HG03354 (cell line): ENCODE measurements at regions not wholly inside any gene's neighbourhood (a gene's known extent, or its start where the extent isn't known, plus 50 kb on each side); places are given as distances from the start of the nearest gene placed in this dataset.

Experiments
- ATAC-seq: cut with Tn5 transposase; IDR thresholded peaks from one replicate; pipeline ENCODE4 v1.9.1; 2021; ENCODE audit warnings: mild to moderate bottlenecking; ENCODE audit not compliant: unreplicated experiment, poor library complexity, severe bottlenecking

DNA sequence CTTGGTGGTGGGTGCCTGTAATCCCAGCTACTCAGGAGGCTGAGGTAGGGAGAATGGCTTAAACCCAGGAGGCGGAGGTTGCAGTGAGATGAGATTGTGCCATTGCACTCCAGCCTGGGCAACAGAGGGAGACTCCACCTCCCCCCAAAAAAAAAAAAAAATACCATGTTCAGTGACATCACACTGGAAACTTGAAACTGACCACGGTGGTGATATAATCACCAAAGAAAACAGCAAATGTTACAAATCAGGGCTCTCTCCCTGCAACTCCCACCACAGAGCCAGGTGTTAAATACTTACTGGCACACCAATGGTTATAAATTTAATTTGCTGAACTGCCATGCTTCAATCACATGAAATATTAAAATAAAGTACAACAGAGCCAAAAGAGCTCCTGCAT, 81.4 kb downstream of the ZNF608 start:
- no peak for ATAC-seq

DNA sequence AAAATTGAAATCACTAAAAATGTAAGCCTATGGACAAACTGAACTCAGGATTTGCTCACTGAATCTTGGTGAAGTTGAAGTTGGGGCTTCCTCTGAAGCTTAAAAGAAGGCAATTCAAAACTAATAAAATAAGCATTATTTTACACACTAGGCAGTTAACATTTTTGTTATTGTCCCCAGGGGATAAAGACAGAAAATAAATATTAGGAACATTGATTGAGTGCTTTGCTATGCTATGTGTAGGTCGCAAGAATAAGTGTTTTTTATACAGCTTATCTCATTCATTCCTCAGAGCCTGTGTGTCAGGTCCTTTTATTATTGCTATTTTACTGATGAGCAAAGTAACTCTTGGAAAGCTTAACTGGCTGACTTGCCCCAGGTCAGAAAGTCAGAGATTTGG, 82.2 kb downstream of the ZNF608 start:
- ATAC-seq, result no peak

DNA sequence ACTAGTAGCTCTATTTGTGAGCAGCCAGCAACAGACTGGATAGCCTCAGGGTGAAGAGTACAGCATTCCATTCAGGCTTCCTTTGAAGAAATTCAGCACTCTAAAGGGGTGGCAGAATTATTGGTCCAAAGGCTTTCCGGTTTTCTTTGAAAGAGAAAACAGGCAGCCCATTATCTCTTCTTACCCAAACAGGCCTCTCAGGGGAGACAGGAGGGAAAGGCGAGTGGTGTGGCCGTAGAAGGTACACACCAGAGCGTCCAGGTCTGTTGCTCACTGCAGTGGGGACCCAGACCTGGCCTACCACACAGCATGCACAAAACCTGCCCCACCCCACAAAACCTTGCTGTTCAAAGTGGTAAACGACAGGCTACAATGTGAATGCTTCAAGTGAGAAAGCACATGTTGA, 83.3 kb downstream of the ZNF608 start:
- no peak for ATAC-seq

DNA sequence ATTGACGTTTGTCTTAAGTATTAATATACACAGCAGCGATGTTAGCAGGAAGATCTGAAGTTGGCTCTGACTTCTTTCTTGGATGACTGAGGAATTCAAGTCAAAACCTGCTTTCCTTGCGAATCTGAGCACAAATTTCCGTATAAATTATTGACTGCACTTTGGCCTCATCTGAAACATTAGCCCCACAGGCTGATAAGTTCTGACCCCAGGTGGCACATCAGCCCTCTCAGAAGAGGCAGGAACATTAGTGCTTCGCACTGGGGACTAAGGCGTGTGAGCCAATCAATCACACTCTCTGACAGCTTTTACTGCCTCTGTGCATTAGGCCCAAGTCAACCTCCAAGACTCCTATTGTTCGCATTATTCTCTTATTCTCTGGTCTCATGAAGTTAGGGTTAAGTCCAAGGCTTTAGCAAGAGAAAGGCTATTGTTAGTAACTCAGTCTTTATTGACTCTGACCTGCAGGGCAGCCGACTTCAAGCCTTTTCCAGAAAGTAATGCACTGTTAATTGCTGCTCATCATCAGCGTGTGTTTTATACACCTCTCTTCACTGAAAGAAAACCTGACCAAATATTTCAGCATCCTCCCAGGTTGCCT, 84.2 kb downstream of the ZNF608 start:
- no peak for ATAC-seq

DNA sequence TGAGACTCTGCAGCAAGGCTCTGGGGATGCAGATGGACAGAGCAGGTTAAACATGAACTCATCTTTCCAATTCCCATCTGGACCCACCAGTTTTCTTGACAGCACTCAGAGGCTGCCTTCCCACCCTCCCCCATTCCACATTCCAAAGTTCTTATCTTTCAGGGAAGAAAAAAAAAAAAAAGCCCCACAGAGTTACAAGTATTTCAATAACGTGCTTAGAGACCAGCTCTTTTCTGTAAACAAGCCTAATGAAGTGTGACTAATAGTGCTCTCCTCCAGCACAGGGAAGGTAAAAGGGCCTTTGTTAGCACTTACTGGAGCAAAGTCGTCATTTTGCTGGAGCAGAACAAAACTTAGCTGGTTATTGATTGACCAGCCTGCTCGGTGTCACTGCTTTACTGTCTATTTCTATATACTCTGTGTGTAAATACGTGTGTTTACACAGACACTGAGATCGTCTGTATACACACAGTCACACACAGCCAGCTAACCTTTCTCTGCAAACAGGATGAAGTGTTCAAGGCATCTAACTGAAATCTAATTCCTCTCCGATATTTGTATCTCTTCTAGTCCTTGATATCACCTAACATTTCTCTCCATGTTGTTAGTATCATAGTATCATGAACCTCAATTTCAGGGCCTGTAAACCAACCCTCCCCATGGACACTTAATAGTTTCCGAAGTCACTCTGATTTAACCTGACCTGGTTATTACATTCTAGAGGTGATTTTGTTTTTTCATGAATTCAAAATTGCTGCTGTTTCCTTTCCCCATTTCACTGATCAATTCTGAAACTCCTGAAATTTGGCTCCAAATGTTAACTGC, 84.9 kb downstream of the ZNF608 start:
- ATAC-seq, result no peak

DNA sequence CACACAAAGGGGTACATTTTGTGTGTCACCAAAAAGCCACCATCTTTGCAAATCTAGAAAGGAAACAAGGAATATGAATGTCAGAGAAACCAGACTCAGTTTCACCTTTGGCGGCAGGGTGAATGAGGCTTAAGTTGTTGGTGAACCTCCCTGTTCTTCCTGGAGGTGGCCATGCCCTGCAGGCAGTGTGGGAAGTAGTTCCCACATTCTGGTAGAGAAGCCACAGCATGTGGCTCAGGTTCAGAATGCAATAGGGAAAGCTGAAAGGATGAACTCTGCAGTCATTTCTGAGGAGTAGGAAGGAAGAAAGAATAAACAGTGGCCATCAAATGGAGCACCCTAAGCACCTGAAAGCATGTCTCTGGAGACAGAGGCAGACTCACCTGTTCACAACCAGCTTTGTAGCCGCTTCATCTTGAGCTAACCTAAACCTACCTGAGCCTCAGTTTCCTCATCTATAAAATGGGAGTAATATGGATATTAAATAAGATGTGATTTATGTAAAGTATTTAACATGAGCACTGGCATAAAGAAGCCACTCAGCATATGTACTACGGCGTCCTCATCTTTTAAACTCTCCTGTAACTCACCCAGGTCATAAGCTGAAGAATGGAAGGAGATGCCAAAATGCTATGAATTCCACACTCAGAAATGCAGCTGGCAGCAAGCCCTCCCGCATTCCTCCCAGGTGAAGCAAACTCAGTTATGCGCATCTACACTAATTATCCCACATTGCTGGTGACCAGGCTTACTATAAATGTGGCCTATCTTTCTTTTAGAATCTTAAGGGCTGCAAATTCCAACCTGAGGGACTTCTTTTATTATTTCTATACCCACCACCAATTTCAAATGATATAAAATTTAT, 86.0 kb downstream of the ZNF608 start:
- ATAC-seq, result no peak

DNA sequence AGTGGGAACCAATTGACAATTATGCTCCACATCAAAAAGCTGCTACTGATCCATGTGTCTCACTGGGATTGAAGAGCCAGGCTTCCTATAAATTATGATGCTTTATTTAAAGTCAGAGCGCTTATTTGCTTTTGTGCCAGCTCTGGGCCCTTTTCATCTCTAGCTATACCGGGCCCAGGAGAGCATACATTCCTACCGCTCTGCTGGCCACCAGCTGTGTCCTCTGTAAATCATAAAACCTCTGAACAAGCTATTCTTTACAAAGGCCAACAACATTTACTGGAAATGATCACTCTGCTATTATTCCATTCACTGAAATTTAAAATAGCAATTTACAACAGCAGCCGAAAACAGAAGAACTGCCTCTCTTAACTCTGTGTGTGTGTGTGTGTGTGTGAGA, 86.6 kb downstream of the ZNF608 start:
- no peak for ATAC-seq

DNA sequence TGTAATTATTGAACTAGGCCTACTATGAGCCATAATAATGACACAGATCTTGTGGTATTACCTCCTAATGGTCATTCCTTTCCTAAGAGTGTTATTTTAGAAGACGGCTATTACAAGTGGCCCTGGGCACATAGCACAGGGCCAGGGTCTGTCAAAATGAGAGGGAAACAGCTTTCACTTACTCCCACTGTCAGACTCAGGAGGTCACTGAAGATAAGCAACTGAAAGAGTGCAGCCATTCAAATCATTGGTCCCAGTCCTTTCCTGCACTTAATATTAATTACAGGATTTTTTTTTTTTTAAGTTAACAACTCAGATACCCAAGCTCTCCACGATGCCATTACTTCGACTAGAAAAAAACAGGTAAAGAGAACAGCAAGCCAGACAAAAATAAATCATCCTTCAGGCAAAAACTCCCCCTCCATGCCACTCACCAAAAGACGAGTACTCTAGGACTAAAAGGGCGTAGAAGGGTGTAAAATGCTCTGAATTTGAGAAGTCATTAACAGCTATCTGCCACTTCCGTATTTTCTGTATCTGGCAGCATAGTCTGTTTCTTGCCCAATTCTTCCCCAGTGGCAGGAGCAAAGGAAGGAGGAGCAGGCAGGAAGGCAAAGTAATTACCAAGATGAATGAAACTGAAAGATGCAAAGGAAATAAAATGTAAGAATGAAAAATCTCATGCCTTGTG, 87.4 kb downstream of the ZNF608 start:
- ATAC-seq, result no peak

DNA sequence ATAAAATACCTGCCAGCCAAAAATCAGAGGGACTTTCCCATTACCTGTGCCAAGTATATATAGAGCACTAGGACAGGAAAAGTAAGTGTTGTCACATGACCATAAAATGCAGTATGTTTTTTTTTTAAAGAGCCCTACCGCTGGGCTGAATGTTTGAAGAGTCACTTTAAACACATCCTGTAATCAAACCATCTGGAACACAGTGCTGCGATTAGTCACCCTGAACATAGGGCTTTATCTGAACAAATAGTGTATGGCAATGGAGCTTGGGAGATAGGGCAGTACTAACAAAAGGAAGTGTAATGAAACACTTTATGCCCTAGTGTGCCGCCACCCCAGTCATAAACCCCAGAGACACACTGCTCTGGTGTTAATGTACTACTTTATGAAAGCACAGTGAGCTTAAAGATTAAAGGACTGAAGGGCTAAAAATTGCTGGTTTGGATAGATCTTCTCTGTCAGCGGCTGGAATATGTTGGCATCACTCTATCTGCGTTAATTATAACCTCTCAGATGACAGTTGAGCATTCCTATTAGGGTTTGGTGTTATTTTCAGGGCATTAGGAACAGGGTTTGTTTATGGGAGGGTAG, 90.4 kb downstream of the ZNF608 start:
- ATAC-seq, result no peak

DNA sequence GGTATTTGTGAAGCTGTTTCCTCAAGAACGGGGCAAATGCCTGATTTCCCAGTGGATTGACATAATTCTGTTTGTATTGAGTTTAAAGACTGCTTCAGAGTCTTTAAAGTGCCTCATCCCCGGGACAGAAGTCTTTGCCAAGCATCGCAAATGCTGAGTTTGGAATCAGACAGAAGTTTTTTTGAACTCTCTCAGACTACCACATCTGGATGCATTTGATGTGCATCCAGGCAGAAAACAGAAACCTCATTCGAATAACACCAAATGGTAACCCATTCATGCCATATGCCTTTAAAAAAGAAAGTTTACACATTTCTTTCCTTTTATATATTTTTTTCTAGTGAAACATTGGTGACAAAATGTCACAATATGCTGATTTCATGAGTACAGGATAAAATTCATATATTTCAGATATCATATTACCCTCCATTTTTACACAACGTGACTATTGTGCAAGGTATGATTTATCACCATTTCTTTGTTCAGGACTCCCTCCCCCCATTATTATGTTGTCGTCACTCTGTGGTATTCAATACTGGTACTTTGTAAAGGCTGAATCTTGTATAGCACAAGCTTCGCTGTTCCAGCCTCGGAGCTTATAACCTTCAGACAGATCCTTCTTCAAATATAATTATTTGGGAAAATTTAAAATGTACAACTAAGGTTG, 91.1 kb downstream of the ZNF608 start:
- no peak for ATAC-seq

DNA sequence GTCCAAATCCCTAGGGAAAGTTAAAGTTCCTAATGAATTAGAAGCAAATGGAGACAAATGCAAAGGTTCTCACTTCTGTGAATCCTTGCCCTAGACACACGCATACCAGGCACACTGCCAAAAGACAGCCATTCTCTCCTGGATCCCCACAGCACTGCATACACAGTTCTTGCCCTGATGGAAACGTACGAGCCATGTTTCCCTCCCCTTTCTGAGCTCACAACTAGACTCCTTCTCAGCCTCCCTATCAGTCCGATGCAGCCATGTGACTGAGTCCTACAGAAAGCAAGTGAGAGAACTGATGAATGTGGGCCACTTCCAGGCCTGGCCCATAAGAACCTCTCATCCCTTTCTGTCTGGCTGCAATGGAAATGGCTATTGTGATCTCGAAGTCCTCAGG, 92.0 kb downstream of the ZNF608 start:
- no peak for ATAC-seq

DNA sequence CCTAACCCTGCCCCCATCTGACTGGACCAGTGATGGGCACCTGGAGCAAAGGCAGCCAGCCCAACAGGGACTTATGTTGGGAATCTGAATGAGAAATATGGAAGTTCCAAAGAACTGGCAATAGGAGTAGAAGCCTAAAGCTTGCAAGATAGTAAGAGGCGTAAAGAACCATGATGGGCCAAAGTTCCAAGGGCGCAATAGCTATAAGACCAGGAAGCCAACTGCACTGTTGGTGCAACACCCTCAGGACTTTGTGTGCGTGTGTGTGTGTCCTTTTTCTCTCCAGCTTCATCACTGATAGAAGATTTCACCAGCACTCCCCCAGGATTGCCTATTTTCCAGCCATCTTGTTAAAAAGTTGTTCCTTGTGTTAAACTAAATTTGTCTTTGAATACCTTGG, 92.8 kb downstream of the ZNF608 start:
- ATAC-seq, result no peak

DNA sequence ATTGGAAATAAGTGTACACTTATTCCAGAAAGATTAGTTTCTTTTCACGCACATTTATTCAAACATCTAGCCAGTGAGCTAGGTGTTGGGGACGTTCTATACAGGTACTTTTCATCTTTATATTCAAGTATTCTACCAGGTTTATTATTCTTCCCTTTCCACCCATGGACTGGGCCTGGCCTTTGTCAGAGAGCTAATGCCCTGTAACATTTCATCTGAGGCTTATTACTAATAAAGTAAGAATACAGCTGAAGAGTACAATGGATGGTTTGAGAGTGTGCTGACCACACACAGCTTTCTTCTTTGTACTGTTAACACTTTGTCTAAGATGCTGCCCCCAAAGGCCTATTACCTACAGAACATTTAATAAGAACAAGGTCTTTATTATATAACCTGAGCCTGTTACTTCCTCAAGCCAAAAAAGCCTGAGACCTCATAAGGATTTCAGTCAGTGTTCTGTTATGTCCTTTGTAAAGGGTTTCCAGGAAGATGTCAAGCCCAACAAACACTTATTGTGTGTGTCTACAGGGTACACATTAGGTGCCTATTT, 93.5 kb downstream of the ZNF608 start:
- ATAC-seq, result no peak

DNA sequence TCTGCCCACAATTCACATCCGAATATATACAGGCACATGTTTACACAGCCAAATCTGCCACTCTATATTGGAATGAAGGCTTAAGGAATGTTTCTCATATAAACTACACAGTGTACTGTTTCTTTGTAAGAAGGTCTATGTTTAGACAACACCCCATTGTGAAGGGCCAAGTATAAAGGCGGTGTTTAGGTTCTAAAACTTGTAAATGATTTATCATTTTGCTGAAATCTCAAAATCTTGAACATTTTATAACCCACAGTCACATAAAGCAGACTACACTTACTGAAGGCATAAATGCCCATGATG, 94.0 kb downstream of the ZNF608 start:
- ATAC-seq, result no peak

DNA sequence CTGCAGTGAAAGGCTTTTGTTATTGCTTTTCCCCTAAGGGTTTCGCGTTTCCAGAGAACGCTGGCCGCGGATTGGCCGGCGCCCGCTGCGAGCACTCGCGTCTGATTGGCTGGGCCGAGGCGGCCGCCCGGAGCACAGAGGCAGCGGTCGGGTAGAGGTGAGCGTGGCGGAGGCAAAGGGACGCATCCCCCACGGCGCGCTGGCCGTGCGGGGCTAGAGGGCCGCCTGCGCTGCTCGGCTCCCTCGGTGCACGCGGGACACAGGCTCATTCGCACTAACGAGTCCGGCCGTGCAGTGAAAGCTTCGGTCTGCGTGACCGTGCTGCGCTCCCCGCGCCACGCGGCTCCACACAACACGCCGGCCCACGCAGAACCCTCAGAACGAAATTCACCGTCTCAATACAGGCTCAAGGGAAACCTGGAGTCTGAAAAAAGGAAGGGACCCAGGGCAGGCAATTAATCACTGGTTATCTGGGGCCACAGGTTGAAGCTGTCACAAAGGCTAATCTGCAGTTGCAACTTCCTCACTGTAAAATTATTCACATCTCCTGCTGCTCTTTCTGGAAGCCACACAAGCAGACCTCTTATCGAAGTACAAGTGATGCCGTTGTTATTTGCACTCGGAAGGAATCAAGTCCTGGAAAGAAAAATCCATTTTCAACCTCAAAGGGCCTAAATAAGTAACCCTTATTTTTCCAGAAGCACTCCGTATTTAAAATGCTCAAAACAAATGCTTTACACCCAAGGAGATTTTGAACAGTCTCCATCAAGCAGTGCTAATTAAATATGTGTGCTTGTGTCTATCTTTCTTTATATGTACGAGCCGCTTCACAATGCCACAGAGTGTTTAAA, 94.6 kb downstream of the ZNF608 start:
- ATAC-seq, result peak; percentile 16

DNA sequence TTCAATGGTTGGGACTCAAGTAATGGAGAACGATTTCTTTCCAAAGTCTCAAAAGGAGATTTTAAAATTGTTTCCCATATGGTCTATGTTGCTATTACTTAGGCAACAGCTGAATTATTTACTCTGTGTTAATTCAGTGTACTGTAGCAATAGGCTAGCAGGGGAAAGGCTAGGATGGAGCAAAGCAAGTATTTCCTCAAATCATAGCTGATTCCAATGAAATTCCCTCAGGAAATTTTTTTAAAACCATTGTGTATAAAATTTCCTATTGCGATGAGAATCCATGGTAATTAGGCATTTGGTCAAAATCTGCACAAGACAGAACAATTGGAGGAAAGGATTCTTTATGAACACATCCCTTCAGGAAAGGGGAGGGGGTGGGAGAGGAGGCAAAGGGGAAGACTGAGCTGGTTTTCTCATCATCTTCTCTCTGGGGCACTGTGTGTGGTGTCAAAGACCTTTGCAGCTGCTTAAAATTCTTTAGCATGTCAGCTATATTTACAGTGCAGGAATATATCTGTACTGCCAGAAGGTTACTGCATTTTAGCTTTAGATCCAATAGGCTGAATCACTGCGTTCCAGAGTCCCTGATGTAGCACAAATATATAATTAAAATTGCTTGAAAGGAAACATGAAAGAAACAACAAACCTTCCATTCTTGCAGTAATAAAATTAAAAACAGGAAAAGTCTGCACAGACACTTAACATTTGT, 95.3 kb downstream of the ZNF608 start:
- ATAC-seq, result no peak

DNA sequence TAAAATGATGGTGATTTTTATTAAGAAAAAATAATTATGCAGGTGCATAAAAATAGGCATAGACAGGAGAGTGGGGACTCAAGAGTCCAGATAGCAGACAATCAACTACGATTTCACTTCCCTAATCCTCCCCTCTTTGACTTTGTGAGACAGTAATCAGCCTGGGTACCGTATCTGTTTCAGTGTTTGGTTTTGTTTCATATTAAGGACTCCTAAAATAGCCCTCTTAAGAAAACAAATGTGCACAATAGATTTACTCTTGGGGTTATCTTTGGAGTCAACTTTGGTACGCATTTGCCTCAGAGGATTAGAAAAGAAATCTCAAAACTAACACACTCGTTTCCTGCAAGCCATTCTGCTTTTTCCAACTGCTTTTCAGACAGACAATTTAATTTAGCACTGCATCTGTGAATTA, 96.3 kb downstream of the ZNF608 start:
- peak; percentile 72 for ATAC-seq
